ENCODE measurements at regions not wholly inside any gene's neighbourhood (a gene's known extent, or its start where the extent isn't known, plus 50 kb on each side); places are given as distances from the start of the nearest gene placed in this dataset.

DNA sequence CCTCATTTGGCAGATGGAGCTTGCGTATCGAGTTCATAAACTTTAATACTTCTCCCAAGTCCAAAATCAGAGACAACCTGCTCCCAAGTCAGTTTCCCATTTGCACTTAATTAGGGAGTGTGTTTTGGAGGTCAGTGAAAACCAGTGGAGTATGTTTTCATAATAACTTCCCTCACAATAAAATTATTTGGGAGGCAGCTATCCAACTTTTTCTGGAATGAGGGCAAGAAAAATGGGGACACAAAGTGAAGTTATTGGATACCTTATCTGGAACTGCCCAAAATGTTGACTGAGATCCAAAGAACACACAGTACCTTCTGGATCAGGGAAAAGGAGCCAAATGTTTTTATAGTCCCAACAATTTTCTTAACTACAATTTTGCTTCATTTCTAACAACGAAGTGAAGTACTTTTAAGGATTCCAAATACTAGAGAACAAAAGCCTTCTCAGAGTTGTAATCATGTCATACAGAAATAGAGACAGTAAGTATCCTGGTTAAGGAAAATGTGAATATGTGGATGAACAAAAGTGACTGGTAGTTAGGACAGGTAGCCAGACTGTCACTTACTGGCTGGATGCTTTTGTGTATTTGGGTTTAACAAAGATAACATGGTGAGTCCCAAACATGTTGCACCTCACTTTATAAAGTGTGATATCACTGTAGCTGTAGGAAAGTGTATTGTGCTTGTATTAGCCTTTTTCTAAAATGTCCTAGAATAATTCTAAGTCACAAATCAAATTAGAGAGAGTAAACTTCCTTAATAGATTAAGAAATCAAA is 325.0 kb downstream of the HLX start:
- no peak for DNase-seq (ENCODE audit: low read depth)
- H3K4me3 ChIP-seq (ENCODE audit: low read depth, low read length), result no peak overlapping the region
- TF ChIP-seq, protein P1, sequence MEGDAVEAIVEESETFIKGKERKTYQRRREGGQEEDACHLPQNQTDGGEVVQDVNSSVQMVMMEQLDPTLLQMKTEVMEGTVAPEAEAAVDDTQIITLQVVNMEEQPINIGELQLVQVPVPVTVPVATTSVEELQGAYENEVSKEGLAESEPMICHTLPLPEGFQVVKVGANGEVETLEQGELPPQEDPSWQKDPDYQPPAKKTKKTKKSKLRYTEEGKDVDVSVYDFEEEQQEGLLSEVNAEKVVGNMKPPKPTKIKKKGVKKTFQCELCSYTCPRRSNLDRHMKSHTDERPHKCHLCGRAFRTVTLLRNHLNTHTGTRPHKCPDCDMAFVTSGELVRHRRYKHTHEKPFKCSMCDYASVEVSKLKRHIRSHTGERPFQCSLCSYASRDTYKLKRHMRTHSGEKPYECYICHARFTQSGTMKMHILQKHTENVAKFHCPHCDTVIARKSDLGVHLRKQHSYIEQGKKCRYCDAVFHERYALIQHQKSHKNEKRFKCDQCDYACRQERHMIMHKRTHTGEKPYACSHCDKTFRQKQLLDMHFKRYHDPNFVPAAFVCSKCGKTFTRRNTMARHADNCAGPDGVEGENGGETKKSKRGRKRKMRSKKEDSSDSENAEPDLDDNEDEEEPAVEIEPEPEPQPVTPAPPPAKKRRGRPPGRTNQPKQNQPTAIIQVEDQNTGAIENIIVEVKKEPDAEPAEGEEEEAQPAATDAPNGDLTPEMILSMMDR (IDR thresholded peaks at IDR 0.05; ENCODE audit: low read depth, low read length, missing control alignments), result no peak

DNA sequence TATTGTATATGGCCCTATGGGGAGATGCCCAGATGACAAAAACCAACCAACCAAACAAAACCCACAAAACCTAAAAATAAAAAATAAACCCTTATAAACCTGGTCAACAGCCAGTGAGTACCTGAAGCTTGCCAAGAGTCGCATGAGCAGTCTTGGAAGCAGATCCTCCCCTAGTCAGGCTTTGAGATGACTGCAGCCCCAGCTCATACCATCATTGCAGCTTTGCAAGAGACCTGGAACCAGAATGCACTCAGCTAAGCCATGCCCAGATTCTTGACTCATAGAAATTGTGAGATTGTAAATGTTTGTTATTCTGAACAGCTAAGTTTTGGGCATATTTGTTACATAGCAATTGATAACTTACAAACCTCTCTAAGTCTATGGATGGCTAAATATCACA is 326.8 kb downstream of the HLX start:
- DNase-seq (ENCODE audit: low read depth), result no peak
- H3K4me3 ChIP-seq (ENCODE audit: low read depth, low read length), result no peak overlapping the region
- TF ChIP-seq, protein P1 (IDR thresholded peaks at IDR 0.05; ENCODE audit: low read depth, low read length, missing control alignments), result no peak

GRCh38 chr1:221212926-221213325 is 333.7 kb downstream of the HLX start:
- no peak overlapping the region for H3K4me3 ChIP-seq (ENCODE audit: low read depth, low read length)
- no peak for DNase-seq (ENCODE audit: low read depth)
- TF ChIP-seq, protein P1 (IDR thresholded peaks at IDR 0.05; ENCODE audit: low read depth, low read length, missing control alignments), result no peak

GRCh38 chr1:221217029-221217428 is 337.8 kb downstream of the HLX start:
- DNase-seq (ENCODE audit: low read depth), result no peak
- TF ChIP-seq, protein P1 (IDR thresholded peaks at IDR 0.05; ENCODE audit: low read depth, low read length, missing control alignments), result no peak
- no peak overlapping the region for H3K4me3 ChIP-seq (ENCODE audit: low read depth, low read length)

DNA sequence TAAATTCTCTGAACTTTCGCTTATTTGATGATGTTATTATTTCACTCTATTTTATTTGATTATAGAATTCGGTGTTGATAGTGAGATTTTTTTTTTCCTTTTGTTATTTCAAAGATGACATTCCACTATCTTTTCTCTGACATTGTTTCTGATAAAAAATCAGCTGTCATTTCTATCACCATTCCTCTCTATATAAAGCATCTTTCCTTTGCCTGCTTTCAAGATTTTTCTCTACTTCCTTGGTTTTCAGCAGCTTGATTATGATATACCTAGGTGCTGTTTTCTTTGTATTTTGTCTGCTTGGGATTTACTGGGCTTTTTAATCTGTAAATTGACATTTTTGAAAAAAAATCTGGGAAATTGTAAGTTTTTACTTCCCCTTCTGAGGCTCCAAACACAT is 344.0 kb downstream of the HLX start:
- no peak overlapping the region for H3K4me3 ChIP-seq (ENCODE audit: low read depth, low read length)
- no peak for DNase-seq (ENCODE audit: low read depth)
- TF ChIP-seq, protein P1 (IDR thresholded peaks at IDR 0.05; ENCODE audit: low read depth, low read length, missing control alignments), result no peak

DNA sequence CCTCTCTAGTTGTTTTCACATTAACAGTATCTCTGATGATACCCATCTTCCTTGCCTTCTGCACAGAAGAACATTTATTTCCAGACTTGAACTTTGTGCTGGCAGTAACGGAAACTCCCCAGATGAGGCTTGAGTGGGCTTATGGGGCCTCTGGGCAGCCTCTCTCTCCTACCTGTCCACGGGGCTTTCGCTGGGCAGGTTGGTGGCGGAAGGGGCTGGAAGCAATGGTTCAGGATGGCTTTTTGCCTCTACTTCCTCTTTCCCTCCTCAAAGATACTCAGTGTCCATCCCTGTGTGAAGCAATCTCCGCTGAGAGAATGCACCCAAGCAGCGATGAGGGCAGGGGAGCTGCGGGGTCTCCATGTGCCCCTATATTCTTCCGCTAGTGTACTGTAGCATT is 348.2 kb downstream of the HLX start:
- TF ChIP-seq, protein P1 (IDR thresholded peaks at IDR 0.05; ENCODE audit: low read depth, low read length, missing control alignments), result no peak
- H3K4me3 ChIP-seq (ENCODE audit: low read depth, low read length), result no peak overlapping the region
- DNase-seq (ENCODE audit: low read depth), result no peak

- no peak overlapping the region for H3K4me3 ChIP-seq (ENCODE audit: low read depth, low read length)
- peak; percentile 7 for DNase-seq (ENCODE audit: low read depth)
- TF ChIP-seq, protein P1 (IDR thresholded peaks at IDR 0.05; ENCODE audit: low read depth, low read length, missing control alignments), result no peak
These were observed 348.7 kb downstream of the HLX start for GRCh38 chr1:221227872-221228337.
